OCI-LY7 (cell line): ENCODE measurements at regions not wholly inside any gene's neighbourhood (a gene's known extent, or its start where the extent isn't known, plus 50 kb on each side); places are given as distances from the start of the nearest gene placed in this dataset.

Source experiments
- BruUV-seq: library from RNA; stranded (reverse); fragments of 400-500 nt; replicated peaks from 2 replicates; lab custom pipeline; 2021; lab: Mats Ljungman, UMichigan
- CTCF ChIA-PET: fragments of 300-600 bp; sonication (Branson Sonifier 250); formaldehyde crosslinking; loops from one replicate; lab custom pipeline; 2022; ENCODE audit warnings: antibody characterized with exemption; ENCODE audit not compliant: unreplicated experiment; lab: Charles Lee
- POLR2A ChIA-PET: fragments of 300-600 bp; sonication (Branson Sonifier 250); formaldehyde crosslinking; loops from one replicate; lab custom pipeline; 2022; ENCODE audit warnings: antibody characterized with exemption; lab: Charles Lee
- DNase-seq: peaks from one replicate; pipeline ENCODE4 v3.0.0-alpha.2; 2015; ENCODE audit warnings: low spot score
- H2AFZ ChIP-seq: fragments of 200-600 bp; sonication (generic), shearing (Covaris generic); 2 replicates; pipeline ENCODE4 v1.6.1; 2014; ENCODE audit warnings: mild to moderate bottlenecking, antibody characterized with exemption, low read length, moderate library complexity
- H3K27ac ChIP-seq: fragments of 200-600 bp; sonication (generic); 2 replicates; pipeline ENCODE4 v1.5.1; 2014; ENCODE audit warnings: mixed run types, low read depth, mild to moderate bottlenecking, moderate library complexity, low read length, inconsistent platforms; ENCODE audit not compliant: poor library complexity, severe bottlenecking
- H3K36me3 ChIP-seq: fragments of 200-600 bp; sonication (generic); 2 replicates; pipeline ENCODE4 v1.6.1; 2014; ENCODE audit warnings: mild to moderate bottlenecking, antibody characterized with exemption, low read length, moderate library complexity, mixed read lengths; ENCODE audit not compliant: insufficient read depth
- H3K4me1 ChIP-seq: fragments of 200-600 bp; sonication (generic); 2 replicates; pipeline ENCODE4 v1.5.1; 2014; ENCODE audit warnings: mild to moderate bottlenecking, low read length; ENCODE audit not compliant: insufficient read depth, poor library complexity, severe bottlenecking
- H3K4me2 ChIP-seq: fragments of 200-600 bp; sonication (generic); 2 replicates; pipeline ENCODE4 v1.6.1; 2014; ENCODE audit warnings: mild to moderate bottlenecking, low read length
- H3K4me3 ChIP-seq: fragments of 200-600 bp; sonication (generic); 2 replicates; pipeline ENCODE4 v1.5.1; 2014; ENCODE audit warnings: mild to moderate bottlenecking, low read depth, low read length; ENCODE audit not compliant: poor library complexity, severe bottlenecking
- H3K79me2 ChIP-seq: fragments of 200-600 bp; sonication (generic); 2 replicates; pipeline ENCODE4 v1.6.1; 2016; ENCODE audit warnings: low read depth, mild to moderate bottlenecking, low read length, moderate library complexity, mixed read lengths; ENCODE audit not compliant: insufficient read depth
- H3K9me2 ChIP-seq: fragments of 200-600 bp; sonication (generic); 2 replicates; pipeline ENCODE4 v1.6.1; 2016; ENCODE audit warnings: mild to moderate bottlenecking, low read length, mixed read lengths; ENCODE audit not compliant: insufficient read depth
- H3K9me3 ChIP-seq: fragments of 200-600 bp; sonication (generic); 2 replicates; pipeline ENCODE4 v1.6.1; 2014; ENCODE audit warnings: mild to moderate bottlenecking, mixed run types, low read length, mixed read lengths
- H4K20me1 ChIP-seq: fragments of 200-600 bp; sonication (generic); 2 replicates; pipeline ENCODE4 v1.6.1; 2014; ENCODE audit warnings: mild to moderate bottlenecking, antibody characterized with exemption, low read length, moderate library complexity, mixed read lengths; ENCODE audit not compliant: insufficient read depth
- CTCF ChIP-seq: fragments of 200-600 bp; sonication (generic); conservative IDR thresholded peaks from 2 replicates; pipeline ENCODE4 v1.5.1; 2014; ENCODE audit warnings: mild to moderate bottlenecking, antibody characterized with exemption, low read length, moderate library complexity, mixed read lengths
- EZH2phosphoT487 ChIP-seq: fragments of 200-600 bp; sonication (generic); IDR thresholded peaks from 2 replicates; pipeline ENCODE4 v1.6.1; 2018; ENCODE audit warnings: low read depth, borderline replicate concordance, mild to moderate bottlenecking, mixed run types, antibody characterized with exemption, low read length, moderate library complexity, mixed read lengths
- intact Hi-C: fragments of 100-400 bp; cut with micrococcal nuclease; formaldehyde crosslinking; loops from one replicate; pipeline ENCODE4 v1.10.0; 2022; ENCODE audit not compliant: unreplicated experiment

GRCh38 chr10:3528271-3528670 lies 256.7 kb downstream of the KLF6 start:
- ChIA-PET POLR2A (no interaction called here), CTCF (no interaction called here)
- H3K27ac ChIP-seq: no peak overlapping the region
- H3K4me3 ChIP-seq: no peak overlapping the region
- BruUV-seq: no TSS peak
- no peaks in the 10 kb centered on the region for H4K20me1 ChIP-seq
- H3K4me2 ChIP-seq: no peak overlapping the region
- no peaks in the 10 kb centered on the region for H3K4me1 ChIP-seq
- no peaks in the 10 kb centered on the region for H3K9me3 ChIP-seq
- H2AFZ ChIP-seq: no peak overlapping the region
- TF ChIP-seq EZH2phosphoT487 (no peak), CTCF (no peak)
- DNase-seq: no peak
- no peaks in the 10 kb centered on the region for H3K36me3 ChIP-seq
- intact Hi-C loops: no loop called here
- H3K9me2 ChIP-seq: no peaks in the 10 kb centered on the region
- no peaks in the 10 kb centered on the region for H3K79me2 ChIP-seq

GRCh38 chr10:3527869-3528268 lies 257.1 kb downstream of the KLF6 start:
- intact Hi-C loops: no loop called here
- TF ChIP-seq CTCF (no peak), EZH2phosphoT487 (no peak)
- H3K4me3 ChIP-seq: no peak overlapping the region
- ChIA-PET POLR2A (no interaction called here), CTCF (no interaction called here)
- H3K36me3 ChIP-seq: no peaks in the 10 kb centered on the region
- H3K4me2 ChIP-seq: no peak overlapping the region
- no peaks in the 10 kb centered on the region for H3K9me3 ChIP-seq
- H3K79me2 ChIP-seq: no peaks in the 10 kb centered on the region
- H4K20me1 ChIP-seq: no peaks in the 10 kb centered on the region
- H3K9me2 ChIP-seq: no peaks in the 10 kb centered on the region
- no peak overlapping the region for H3K27ac ChIP-seq
- no peaks in the 10 kb centered on the region for H3K4me1 ChIP-seq
- DNase-seq: no peak
- no TSS peak for BruUV-seq
- H2AFZ ChIP-seq: no peak overlapping the region

GRCh38 chr10:3526727-3527501 lies 258.1 kb downstream of the KLF6 start:
- H3K36me3 ChIP-seq: no peaks in the 10 kb centered on the region
- no peak for DNase-seq
- intact Hi-C loops: no loop called here
- no peaks in the 10 kb centered on the region for H4K20me1 ChIP-seq
- no peak for TF ChIP-seq CTCF
- TF ChIP-seq EZH2phosphoT487: no peak
- CTCF ChIA-PET: no interaction called here
- BruUV-seq: no TSS peak
- no peak overlapping the region for H3K4me3 ChIP-seq
- no peak overlapping the region for H3K27ac ChIP-seq
- H2AFZ ChIP-seq: no peak overlapping the region
- no peaks in the 10 kb centered on the region for H3K9me2 ChIP-seq
- no peaks in the 10 kb centered on the region for H3K9me3 ChIP-seq
- H3K79me2 ChIP-seq: no peaks in the 10 kb centered on the region
- H3K4me2 ChIP-seq: no peak overlapping the region
- no peaks in the 10 kb centered on the region for H3K4me1 ChIP-seq
- POLR2A ChIA-PET: no interaction called here
